Heart left ventricle (tissue), 16 donors: ENCODE measurements at regions not wholly inside any gene's neighbourhood (a gene's known extent, or its start where the extent isn't known, plus 50 kb on each side); places are given as distances from the start of the nearest gene placed in this dataset.

Experiments
- ATAC-seq, 4 donors: fragments of 200-7000 bp; cut with Tn5 transposase; one replicate each; pipeline ENCODE4 v1.9.1; 2020 to 2022; ENCODE audit warnings: moderate library complexity in 4 of 4, mild to moderate bottlenecking in 3 of 4, moderate number of reproducible peaks in 1 of 4
- DNase-seq, 5 donors: peaks; one replicate each; pipeline ENCODE4 v3.0.0-alpha.2; 2020
- H3K27ac ChIP-seq, 12 donors: fragments of 200-600 bp; sonication (generic) in 4 of 12; one replicate each; pipeline versions ENCODE4 v1.5.0 to v1.8.0; 2016 to 2022; ENCODE audit warnings: mild to moderate bottlenecking in 2 of 12
- H3K27me3 ChIP-seq, 9 donors: fragments of 200-600 bp; sonication (generic) in 2 of 9; one replicate each; pipeline versions ENCODE4 v1.5.1 to v1.8.0; 2016 to 2022; ENCODE audit warnings: mild to moderate bottlenecking in 3 of 9
- H3K36me3 ChIP-seq, 9 donors: fragments of 200-600 bp; sonication (generic) in 2 of 9; one replicate each; pipeline versions ENCODE4 v1.5.0 to v1.8.0; 2018 to 2022; ENCODE audit warnings: mild to moderate bottlenecking in 2 of 9
- H3K4me1 ChIP-seq, 12 donors: fragments of 200-600 bp; sonication (generic) in 4 of 12; one replicate each; pipeline versions ENCODE4 v1.5.0 to v1.8.0; 2016 to 2022; ENCODE audit warnings: mild to moderate bottlenecking in 3 of 12
- H3K4me3 ChIP-seq, 12 donors: fragments of 200-600 bp; sonication (generic) in 4 of 12; one replicate each; pipeline versions ENCODE4 v1.5.0 to v1.8.0; 2017 to 2022; ENCODE audit warnings: mild to moderate bottlenecking in 9 of 12, moderate library complexity in 4 of 12
- H3K9me3 ChIP-seq, 12 donors: fragments of 200-600 bp; sonication (generic) in 4 of 12; one replicate each; pipeline versions ENCODE4 v1.5.0 to v1.8.0; 2016 to 2022; ENCODE audit warnings: mild to moderate bottlenecking in 1 of 12
- POLR2A ChIP-seq, 2 donors: fragments of 450-650 bp; IDR thresholded peaks; one replicate each; pipeline ENCODE4 v1.6.1; 2017; ENCODE audit warnings: antibody characterized with exemption in 2 of 2, mild to moderate bottlenecking in 2 of 2, moderate library complexity in 2 of 2
- WGBS, 4 donors: extraction: QIAGEN DNeasy Blood & Tissue Kit in 2 of 4; methylation state at CpG; one replicate each; pipeline versions ENCODE4 v1.1.5 to v1.1.7; 2013 to 2018; 5-methylcytosine and 5-hydroxymethylcytosine counted together
- intact Hi-C, 10 donors: fragments of 100-400 bp; cut with DNase I; formaldehyde crosslinking; loops; one replicate each; pipeline versions ENCODE4 v1.11.1 to v1.14.2; 2022
- TF ChIP-seq, protein P1 (sequence below), 12 donors: fragments of 200-600 bp; sonication (generic) in 4 of 12; IDR thresholded peaks; one replicate each; pipeline versions ENCODE4 v1.5.0 to v1.8.0; 2018 to 2022; ENCODE audit warnings: antibody characterized with exemption in 12 of 12, mild to moderate bottlenecking in 5 of 12
- donor health status: ischemic (EF 13 %, LVEDD 7.1; RV severe dilation, severe dysfunction).
- donor health status: healthy with polysubstance abuse.
- donor health status: DM: no; HTN: yes; CAD: no.
- donor health status: DM: no; HTN: no; CAD: no.
- donor health status: ischemic (EF 25% LVEDD 6.9; RV normal size, moderate dysfunction).
- donor health status: ischemic (EF 25% LVEDD 5.7; RV mildly dilated, moderate dysfunction).
- donor health status: healthy.
- donor health status: DM: yes; HTN: yes; CAD: no.
- donor health status: ischemic (EF 35%, LVEDD 5.7; RV mildly dilated, moderate dysfunction).
- donor health status: nonischemic (EF 11% LVEDD 7.7; RV severe dilation, severe dysfunction).
- donor health status: DM: yes; HTN: yes; CAD: no.
- donor health status: PGD.
- donor health status: ischemic (EF 29% LVEDD 5.4; RV normal size, mild dysfunction).
- donor health status: nonischemic (EF 23%, LVEDD 6.1; RV moderate dilation, normal function).

DNA sequence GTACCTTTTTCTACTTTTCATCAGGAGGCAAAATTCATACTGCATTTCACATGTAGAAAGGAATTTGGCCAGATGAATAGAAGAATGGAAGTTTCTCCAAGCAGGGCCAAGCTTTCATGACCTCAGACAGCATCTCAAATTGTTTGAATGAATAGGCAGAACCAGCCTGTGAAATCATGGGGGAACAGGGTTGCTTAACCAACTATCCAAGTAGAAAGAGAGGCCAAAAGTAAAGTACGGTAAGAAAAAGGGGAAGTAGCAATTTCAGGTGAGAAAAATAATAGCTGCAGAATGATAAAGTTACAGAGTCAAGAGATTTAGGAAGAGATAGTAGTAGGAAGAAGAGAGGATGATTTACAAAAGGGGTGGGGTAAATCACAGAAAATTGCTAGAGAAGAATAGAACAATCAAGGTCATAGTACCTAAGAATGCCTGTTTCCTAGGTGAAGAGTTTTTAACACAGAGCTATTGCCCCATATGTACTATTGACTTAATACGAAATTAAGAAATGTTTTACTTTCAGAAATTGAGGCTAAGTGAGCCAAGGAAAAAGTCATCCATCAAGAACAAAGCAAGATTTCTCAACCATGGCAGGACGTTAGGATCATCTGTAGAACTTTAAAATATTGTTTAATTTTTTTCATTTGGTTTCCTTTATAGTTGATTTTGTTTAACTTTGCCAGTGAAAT, 177.1 kb upstream of the TET2 start:
- WGBS, 4 donors = 68 to 78% (median 69%) methylated on average over 3 of the region's 3 CpGs
- H3K27me3 ChIP-seq = no peaks in the 10 kb centered on the region
- intact Hi-C loops = no loop called here
- H3K36me3 ChIP-seq = no peaks in the 10 kb centered on the region
- peaks cover 0 to 11% (median 0%) of the 10 kb centered on the region in 12 donors for H3K4me1 ChIP-seq
- no peaks in the 10 kb centered on the region for H3K9me3 ChIP-seq
- H3K27ac ChIP-seq = no peak overlapping the region
- ATAC-seq (no peak), DNase-seq (no peak)
- TF ChIP-seq, protein P1, sequence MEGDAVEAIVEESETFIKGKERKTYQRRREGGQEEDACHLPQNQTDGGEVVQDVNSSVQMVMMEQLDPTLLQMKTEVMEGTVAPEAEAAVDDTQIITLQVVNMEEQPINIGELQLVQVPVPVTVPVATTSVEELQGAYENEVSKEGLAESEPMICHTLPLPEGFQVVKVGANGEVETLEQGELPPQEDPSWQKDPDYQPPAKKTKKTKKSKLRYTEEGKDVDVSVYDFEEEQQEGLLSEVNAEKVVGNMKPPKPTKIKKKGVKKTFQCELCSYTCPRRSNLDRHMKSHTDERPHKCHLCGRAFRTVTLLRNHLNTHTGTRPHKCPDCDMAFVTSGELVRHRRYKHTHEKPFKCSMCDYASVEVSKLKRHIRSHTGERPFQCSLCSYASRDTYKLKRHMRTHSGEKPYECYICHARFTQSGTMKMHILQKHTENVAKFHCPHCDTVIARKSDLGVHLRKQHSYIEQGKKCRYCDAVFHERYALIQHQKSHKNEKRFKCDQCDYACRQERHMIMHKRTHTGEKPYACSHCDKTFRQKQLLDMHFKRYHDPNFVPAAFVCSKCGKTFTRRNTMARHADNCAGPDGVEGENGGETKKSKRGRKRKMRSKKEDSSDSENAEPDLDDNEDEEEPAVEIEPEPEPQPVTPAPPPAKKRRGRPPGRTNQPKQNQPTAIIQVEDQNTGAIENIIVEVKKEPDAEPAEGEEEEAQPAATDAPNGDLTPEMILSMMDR (IDR thresholded peaks at IDR 0.05) = no peak
- no peak for TF ChIP-seq POLR2A (IDR thresholded peaks at IDR 0.05)
- no peak overlapping the region for H3K4me3 ChIP-seq

DNA sequence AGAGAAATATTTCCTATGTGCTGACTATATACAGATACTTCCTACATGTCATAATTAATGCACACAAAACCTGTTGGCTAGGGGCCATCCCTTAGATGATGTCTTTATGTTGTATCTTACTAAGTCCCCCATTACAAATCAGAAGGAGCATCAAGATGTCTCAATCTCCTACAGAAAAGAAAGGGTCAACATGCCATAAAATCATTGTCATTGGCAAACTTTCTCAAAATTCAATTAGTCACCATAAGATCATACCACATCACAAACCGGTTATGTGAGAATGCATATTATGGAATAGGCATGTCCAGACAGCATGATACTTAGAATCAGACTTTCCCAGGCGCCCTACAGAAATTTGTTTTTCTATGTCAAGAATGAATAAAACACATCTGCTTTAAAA, 175.2 kb upstream of the TET2 start:
- no peak for ATAC-seq
- no peak for DNase-seq
- Histone ChIP-seq H3K27ac (no peak overlapping the region), H3K4me3 (no peak overlapping the region), H3K4me1 (peaks cover 0 to 11% (median 0%) of the 10 kb centered on the region in 12 donors), H3K27me3 (no peaks in the 10 kb centered on the region), H3K9me3 (no peaks in the 10 kb centered on the region), H3K36me3 (no peaks in the 10 kb centered on the region)
- TF ChIP-seq, protein P1 (IDR thresholded peaks at IDR 0.05) = no peak
- no peak for TF ChIP-seq POLR2A (IDR thresholded peaks at IDR 0.05)
- WGBS, 4 donors = 72 to 88% (median 84%) methylated on average over 2 of the region's 2 CpGs
- intact Hi-C loops = no loop called here

DNA sequence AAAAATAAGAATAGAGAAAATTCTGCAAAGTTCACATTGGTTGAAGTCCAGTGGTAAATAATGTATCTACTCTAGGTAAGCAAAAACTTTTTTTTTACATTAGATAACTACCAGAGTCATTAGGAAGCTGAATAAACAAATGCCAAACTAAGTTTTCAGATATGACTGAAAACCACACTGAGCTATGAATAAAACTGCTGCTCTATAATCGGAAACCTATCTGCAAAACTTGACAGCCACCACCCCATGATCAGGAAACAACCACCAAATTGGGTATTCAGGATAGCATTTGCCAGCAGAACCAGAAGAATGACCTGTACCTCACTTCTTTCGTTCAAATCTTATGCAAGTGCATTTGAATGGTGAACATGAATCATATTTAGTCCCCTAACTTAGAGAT, 173.0 kb upstream of the TET2 start:
- no peak overlapping the region for H3K4me3 ChIP-seq
- 50 to 63% (median 55%) methylated on average over 2 of the region's 2 CpGs for WGBS, 4 donors
- TF ChIP-seq, protein P1 (IDR thresholded peaks at IDR 0.05) = no peak
- no peak for TF ChIP-seq POLR2A (IDR thresholded peaks at IDR 0.05)
- H3K4me1 ChIP-seq = peaks cover 0 to 4% (median 0%) of the 10 kb centered on the region in 12 donors
- DNase-seq (no peak), ATAC-seq (no peak)
- H3K27me3 ChIP-seq = no peaks in the 10 kb centered on the region
- H3K27ac ChIP-seq = no peak overlapping the region
- H3K9me3 ChIP-seq = no peaks in the 10 kb centered on the region
- intact Hi-C loops = no loop called here
- no peaks in the 10 kb centered on the region for H3K36me3 ChIP-seq

DNA sequence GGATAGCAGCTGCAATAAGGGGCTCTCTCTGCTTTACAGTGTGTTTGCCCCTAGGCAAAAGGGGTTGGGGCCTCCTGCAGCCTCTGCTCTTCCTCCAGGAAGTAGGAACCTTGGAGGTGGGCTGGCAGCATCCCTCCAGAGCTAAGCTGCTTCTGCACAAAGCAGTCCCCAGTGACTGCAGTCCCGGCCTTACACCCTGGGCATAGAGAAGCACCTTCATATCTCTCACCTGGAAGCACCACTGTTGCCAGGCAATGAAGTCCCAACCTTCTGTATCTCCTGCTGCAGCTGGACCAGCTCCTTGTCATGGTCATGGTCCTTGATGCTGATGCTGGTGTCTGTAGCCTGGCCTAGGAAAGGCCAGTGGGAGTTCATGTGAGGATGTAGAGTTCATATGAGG, 171.1 kb upstream of the TET2 start:
- Histone ChIP-seq H3K36me3 (no peaks in the 10 kb centered on the region), H3K27me3 (no peaks in the 10 kb centered on the region), H3K4me1 (peaks cover 0 to 4% (median 0%) of the 10 kb centered on the region in 12 donors), H3K4me3 (no peak overlapping the region), H3K9me3 (peaks cover 0 to 16% (median 0%) of the 10 kb centered on the region in 12 donors), H3K27ac (no peak overlapping the region)
- intact Hi-C loops = no loop called here
- no peak for ATAC-seq
- 56 to 100% (median 61%) methylated on average over 1 of the region's 1 CpG; no CpG with 5 or more reads in 1 of the 4 donors for WGBS, 4 donors
- TF ChIP-seq POLR2A (IDR thresholded peaks at IDR 0.05) = no peak
- TF ChIP-seq, protein P1 (IDR thresholded peaks at IDR 0.05) = no peak
- DNase-seq = no peak
